Central memory CD4-positive, alpha-beta T cell (primary cell): ENCODE measurements at regions not wholly inside any gene's neighbourhood (a gene's known extent, or its start where the extent isn't known, plus 50 kb on each side); places are given as distances from the start of the nearest gene placed in this dataset.
"Not testable (repeated sequence)": the region's sequence is repeated elsewhere in the genome, so short reads cannot be mapped to it uniquely, and the experiment has no call there.

Source experiments
- DNase-seq: peaks from one replicate; pipeline ENCODE4 v3.0.0; 2022

DNA sequence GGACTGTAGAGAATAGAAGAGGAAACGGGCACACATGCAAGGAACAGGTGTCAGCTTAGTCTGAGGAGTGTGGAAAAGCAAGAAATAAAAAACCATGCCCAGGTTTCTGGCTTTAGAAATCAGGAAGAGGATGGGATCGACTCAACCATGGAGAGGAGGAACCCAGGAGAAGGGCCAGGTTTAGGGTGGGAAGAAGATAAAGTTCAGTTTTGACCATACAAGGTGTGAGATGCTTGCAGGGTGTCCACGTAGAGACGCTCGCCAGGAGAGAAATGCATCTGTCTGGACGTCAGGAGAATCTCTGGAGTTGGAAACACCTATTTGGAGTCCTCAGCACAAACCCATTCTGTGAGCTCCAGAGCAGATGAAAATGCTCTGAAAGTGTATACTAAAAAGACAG is 275.1 kb downstream of the CYRIA start:
- DNase-seq = no peak

- DNase-seq = no peak
Measured at GRCh38 chr2:16389611-16390010, 276.0 kb downstream of the CYRIA start.

GRCh38 chr2:16388199-16388830 is 277.3 kb downstream of the CYRIA start:
- not testable (repeated sequence) for DNase-seq

DNA sequence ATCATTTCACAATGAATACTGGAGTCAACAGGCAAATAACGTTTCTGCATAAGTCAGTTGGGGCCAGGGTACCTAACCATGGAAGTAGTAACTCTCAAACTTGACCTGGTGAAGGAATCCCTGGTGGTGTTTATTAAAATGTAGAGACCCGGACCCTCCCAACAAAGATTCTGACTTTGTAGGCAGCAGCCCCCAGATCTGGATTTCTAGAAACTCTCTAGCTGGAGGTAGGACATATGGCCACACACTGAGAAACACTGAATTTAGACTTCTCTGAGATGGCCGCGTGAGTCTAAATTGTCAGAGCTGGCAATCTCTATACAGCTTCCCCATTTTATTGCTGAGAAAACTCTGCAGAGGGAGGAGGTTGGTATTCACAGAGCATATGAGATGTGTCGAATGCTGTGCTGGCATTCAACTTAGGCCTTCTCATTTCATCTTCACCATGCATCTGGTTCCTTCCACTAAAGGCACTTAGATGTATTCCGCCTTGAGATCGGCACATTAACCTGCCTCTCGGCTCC is 278.1 kb downstream of the CYRIA start:
- DNase-seq = no peak

DNA sequence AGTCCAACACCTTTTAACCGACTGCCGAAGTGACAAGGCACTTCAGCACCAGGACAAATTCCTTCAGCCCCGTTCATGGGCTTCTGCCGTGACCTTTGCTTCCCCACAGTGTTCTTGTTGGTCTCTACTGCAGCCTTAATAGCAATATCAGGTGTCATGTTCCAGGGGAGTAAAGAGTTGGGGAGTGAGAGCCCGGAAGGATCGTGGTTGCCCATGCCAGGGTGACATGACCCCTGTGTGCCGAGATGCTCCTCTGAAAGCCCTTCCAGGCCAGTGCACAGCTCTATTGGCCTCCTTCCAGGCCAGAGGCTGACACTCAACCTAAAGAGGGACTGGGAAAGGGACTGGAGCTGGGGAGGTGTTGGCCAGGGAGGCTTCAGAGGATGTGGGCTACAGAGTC is 279.2 kb downstream of the CYRIA start:
- no peak for DNase-seq

DNA sequence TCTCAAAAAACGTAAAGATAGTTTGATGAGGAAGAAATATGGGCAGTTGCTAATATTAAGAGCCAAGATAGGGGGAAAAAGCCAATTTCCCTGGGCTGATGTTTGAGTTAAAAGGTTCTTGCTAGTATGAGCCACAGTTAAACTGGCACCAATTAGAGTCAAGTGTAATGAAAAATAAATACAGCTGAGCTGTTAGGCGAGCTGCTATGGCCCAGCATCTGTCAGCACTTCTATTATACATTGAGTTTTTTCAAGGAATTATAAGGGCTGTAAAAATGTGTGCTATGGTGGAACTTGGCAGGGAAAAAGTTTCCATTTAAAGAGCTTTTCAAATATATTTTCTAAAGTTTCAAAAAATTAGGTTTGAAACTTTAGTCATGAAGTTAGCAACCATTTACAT is 279.6 kb downstream of the CYRIA start:
- no peak for DNase-seq

GRCh38 chr2:16385341-16385740 is 280.3 kb downstream of the CYRIA start:
- DNase-seq = no peak

- no peak for DNase-seq
Measured at GRCh38 chr2:16383411-16383810, 282.2 kb downstream of the CYRIA start.

- no peak for DNase-seq
Measured at GRCh38 chr2:16382451-16382850, 283.2 kb downstream of the CYRIA start.

DNA sequence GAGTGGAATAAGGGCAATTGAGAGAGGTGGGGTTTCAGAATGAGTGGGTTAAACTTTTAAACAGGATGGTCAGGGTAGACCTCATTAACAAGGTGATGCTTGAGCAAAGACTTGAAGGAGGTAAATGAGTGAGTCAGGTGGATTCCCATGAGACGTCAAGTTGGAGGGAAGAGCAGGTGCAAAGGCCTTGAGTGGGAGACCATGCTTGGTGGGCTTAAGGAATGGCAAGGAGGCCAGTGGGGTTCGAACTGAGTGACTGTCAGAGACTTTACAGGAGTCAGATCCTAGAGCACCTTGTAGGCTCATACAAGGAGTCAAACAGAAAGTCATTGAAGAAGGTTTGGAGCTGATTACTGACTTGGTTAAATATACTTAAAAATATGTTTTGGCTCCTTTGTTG is 284.1 kb downstream of the CYRIA start:
- DNase-seq = no peak

DNA sequence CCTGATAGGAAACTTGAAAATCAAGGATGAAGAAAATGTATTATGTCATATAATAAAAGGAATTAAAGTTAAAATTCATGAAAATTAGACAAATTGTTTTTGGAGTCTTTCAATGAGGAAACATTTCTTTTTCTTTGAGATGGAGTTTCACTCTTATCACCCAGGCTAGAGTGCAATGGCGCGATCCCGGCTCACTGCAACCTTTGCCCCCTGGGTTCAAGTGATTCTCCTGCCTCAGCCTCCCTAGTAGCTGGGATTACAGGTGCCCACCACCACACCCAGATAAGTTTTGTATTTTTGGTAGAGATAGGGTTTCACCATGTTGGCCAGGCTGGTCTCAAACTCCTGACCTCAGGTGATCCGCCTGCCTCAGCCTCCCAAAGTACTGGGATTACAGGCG is 285.7 kb downstream of the CYRIA start:
- not testable (repeated sequence) for DNase-seq

- DNase-seq = not testable (repeated sequence)
Measured at GRCh38 chr2:16379061-16379460, 286.6 kb downstream of the CYRIA start.

GRCh38 chr2:16378031-16378430 is 287.6 kb downstream of the CYRIA start:
- no peak for DNase-seq

GRCh38 chr2:16375981-16376380 is 289.7 kb downstream of the CYRIA start:
- no peak for DNase-seq

DNA sequence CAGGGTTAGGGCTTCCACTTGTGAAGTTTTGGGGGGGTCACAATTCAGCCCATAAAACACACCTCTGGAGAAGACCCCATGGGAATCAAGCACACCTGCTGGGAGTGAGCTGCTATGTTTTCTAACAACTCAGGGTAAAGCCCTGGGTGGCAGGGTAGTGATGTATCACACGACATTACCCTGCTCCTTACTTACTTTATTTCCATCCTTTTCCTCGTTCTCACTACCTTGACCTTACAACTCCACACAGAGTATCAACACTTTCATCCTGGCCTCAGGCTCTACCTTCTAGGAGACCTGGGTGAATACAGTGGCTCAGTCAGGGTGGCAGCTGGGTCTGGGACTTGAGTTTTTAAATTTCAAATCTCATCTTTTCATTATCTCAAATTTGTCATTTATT is 290.3 kb downstream of the CYRIA start:
- DNase-seq = no peak

DNA sequence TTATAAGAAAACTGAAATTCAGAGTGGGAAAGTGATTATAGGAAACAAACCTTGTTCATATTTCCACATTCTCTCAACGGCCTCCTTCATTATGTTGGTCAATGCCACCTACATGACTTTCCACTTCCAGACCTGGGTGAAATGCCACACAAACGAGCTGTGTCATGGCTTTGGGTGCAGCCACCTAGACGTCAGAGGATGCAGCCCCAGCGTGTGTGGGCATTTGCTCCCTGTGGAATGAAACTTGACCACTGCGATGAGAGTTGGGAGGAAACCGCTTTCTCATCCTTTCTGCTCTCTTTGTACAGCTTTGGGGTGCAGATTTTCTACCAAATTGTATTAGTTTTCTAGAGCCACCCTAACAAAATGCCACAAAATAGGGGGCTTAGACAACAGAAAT is 291.0 kb downstream of the CYRIA start:
- DNase-seq = no peak

DNA sequence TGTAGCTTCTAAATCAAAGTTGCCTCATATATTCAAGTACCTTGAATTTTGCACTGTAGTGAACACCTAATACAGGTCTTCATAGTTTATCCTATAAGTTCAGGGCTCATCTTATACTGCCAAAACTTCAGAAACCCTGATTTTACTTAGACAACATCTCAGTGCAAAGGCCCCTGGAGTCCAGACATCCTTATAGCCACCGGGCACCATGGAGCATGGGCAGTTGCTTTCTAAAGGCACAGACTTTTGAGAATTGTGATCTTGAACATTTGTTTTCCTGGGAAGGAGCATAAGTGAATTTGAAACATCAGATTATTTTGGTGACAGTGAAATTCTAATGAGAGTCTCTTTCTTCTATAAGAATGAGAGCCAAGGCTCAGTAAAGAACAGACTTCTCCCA is 292.3 kb downstream of the CYRIA start:
- no peak for DNase-seq

- DNase-seq = no peak
Measured at GRCh38 chr2:16371751-16372150, 293.9 kb downstream of the CYRIA start.

DNA sequence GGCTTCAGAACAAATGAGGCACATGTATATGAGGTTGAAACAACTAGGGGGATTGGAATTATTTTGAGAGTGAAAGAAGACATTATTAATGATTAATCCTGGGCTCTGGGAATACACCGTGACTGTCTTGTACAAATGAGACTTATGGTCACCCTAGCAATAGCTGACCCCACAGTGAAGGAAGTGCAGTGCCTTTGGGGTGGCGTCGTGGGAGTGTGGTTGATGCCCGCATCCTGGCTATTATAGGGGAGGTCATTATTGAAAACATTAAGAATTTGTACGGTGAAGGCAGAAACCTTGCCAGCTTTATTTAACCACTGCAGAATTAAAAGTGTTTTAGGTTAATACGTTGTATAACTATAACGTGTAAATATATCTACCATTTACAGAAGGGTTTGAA is 296.7 kb downstream of the CYRIA start:
- no peak for DNase-seq

GRCh38 chr2:16368328-16368727 is 297.3 kb downstream of the CYRIA start:
- no peak for DNase-seq

DNA sequence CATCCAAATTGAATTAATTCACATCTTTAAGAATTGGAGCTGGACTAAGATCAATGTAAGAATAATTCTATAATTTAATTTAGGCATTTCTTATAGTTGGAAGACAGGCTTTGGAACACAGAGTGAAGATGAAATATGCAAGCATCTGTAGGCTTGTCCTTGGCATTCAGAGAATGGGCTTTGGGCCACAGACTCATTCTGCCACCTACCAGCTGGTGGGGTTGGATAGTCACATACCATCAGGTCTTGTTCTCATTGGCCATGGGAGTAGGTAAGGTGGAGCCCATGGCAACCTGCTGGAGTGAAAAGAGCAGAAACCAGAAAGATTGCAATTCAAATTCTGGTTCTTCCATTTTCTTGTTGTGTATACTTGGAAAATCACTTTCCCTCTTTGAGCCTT is 300.3 kb downstream of the CYRIA start:
- no peak for DNase-seq

DNA sequence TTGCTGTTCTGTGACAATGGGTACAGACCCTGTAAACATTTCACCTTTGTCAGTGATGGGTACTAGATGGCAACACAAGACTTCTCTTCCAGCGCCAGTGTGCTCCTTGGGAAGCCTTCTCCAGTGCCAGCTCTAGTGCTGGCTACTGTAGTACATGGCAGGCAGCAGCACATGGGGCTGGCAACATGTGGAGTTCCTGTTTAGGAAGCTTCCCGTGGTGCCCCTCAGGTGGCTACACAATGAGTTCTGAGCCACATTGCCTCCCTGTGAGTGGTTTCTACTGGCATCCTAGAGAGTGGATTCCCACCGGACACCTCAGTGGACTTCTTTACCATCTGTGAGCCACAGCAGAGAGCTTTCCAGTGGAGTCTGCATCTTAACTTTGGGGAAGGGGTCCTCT is 302.1 kb downstream of the CYRIA start:
- no peak for DNase-seq

- no peak for DNase-seq
Measured at GRCh38 chr2:16362611-16363010, 303.0 kb downstream of the CYRIA start.

GRCh38 chr2:16361261-16361995 is 304.2 kb downstream of the CYRIA start:
- no peak for DNase-seq

DNA sequence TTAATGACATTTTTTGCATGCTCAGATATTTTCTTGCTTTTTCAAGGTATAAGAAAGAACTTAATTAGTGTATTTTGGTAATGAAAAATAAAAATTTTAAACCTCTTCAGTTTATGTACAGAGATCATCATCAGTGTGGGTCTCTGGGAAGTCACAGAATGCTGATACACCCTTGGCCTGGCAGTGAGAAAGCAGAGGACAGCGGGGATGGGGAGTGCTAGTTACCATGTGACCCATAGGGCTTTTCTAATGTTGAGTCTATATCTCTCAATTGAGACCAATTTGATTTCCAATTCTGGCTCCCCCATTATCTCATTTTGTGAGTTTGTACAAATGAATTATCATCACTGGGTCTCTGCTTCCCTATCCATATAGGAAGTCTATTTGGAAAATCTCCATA is 305.7 kb downstream of the CYRIA start:
- DNase-seq = no peak
